ENCODE measurements at regions not wholly inside any gene's neighbourhood (a gene's known extent, or its start where the extent isn't known, plus 50 kb on each side); places are given as distances from the start of the nearest gene placed in this dataset.

DNA sequence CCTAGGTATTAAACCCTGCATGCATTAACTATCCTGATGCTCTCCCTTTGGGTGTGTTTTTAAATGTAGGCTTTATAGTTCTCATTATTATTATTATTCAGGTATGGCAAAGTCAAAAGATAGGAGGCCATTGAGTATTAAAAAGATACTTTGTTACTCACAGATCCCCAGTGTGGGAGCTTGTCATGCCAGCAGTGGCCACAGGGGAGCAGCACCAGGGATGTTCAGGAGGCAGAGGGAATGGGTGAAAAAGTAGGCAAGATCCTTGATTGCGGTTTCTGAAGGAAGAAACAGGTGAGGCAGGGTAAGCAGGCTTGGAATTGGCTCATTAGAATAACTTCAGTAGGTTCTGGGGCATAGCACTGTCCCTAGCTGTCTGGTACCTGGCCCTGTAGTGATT lies 382.2 kb downstream of the MED13L start:
- TF ChIP-seq, protein P1, sequence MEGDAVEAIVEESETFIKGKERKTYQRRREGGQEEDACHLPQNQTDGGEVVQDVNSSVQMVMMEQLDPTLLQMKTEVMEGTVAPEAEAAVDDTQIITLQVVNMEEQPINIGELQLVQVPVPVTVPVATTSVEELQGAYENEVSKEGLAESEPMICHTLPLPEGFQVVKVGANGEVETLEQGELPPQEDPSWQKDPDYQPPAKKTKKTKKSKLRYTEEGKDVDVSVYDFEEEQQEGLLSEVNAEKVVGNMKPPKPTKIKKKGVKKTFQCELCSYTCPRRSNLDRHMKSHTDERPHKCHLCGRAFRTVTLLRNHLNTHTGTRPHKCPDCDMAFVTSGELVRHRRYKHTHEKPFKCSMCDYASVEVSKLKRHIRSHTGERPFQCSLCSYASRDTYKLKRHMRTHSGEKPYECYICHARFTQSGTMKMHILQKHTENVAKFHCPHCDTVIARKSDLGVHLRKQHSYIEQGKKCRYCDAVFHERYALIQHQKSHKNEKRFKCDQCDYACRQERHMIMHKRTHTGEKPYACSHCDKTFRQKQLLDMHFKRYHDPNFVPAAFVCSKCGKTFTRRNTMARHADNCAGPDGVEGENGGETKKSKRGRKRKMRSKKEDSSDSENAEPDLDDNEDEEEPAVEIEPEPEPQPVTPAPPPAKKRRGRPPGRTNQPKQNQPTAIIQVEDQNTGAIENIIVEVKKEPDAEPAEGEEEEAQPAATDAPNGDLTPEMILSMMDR (conservative IDR thresholded peaks at IDR 0.05) = peak; percentile 57
- TF ChIP-seq ZFX (IDR thresholded peaks at IDR 0.05) = no peak

All from C4-2B (cell line).